ENCODE measurements at regions not wholly inside any gene's neighbourhood (a gene's known extent, or its start where the extent isn't known, plus 50 kb on each side); places are given as distances from the start of the nearest gene placed in this dataset.

GRCh38 chr6:8229915-8230756, 127.8 kb upstream of the EEF1E1 start (continued):
- TF ChIP-seq TCF12 (IDR thresholded peaks at IDR 0.05; ENCODE audit: low read depth, low read length) (no peak), SRF (IDR thresholded peaks at IDR 0.05; ENCODE audit: low read depth in 2 of 2, low read length in 2 of 2) (no peak)

- RAD21 ChIA-PET (ENCODE audit: unreplicated experiment): interaction anchor here (0.6 kb wide), 1 partner anchor 94 kb away, joined by 4 read pairs; no protein-coding TSS in a partner anchor
- in situ Hi-C loops (cut with MboI) (no loop called here), intact Hi-C loops (cut with micrococcal nuclease; ENCODE audit: unreplicated experiment) (no loop called here)
- POLR2A ChIA-PET: interaction anchor here (0.6 kb wide), 1 partner anchor 993 kb away, joined by 3 read pairs; no protein-coding TSS in a partner anchor
- ATAC-seq (no peak), FAIRE-seq (no peak), DNase-seq (ENCODE audit: low read depth, low spot score) (no peak)
- SMC1A ChIA-PET (ENCODE audit: uncharacterized antibody, unreplicated experiment): interaction anchor here (0.6 kb wide), 1 partner anchor 447 kb away, joined by 3 read pairs; no protein-coding TSS in a partner anchor
- Histone ChIP-seq H3K27me3 (replicated peaks in 1 of 2; ENCODE audit: control insufficient read depth in 2 of 2, insufficient read depth in 2 of 2, low read length in 1 of 2) (no peaks in the 10 kb centered on the region; a peak in 2 of 4 replicates), H3K9ac (ENCODE audit: control insufficient read depth, insufficient read depth, low read length) (no peak overlapping the region), H2AFZ (ENCODE audit: control insufficient read depth, low read depth, low read length) (no peak overlapping the region), H3K36me3 (ENCODE audit: control insufficient read depth in 2 of 2, insufficient read depth in 2 of 2, low read length in 1 of 2) (no peaks in the 10 kb centered on the region), H3K27ac (ENCODE audit: control insufficient read depth, insufficient read depth) (no peak overlapping the region), H3K79me2 (ENCODE audit: control insufficient read depth, insufficient read depth, low read length) (no peaks in the 10 kb centered on the region), H3K4me2 (ENCODE audit: control insufficient read depth, insufficient read depth) (no peak overlapping the region), H4K20me1 (ENCODE audit: control insufficient read depth, insufficient read depth) (no peaks in the 10 kb centered on the region), H3K9me3 (replicated peaks; ENCODE audit: control insufficient read depth, insufficient read depth, low read length) (no peaks in the 10 kb centered on the region), H3K4me1 (ENCODE audit: control insufficient read depth, insufficient read depth, low read length) (no peaks in the 10 kb centered on the region), H3K4me3 (no peak overlapping the region)
- WGBS (ENCODE audit: insufficient coverage, insufficient replicate concordance, low lambda C conversion rate, missing lambda C conversion rate): 36% methylated on average over 5 of the region's 5 CpGs
- BruUV-seq (replicated peaks): no TSS peak
- CTCF ChIA-PET: interaction anchor here (1.0 to 1.5 kb wide), 3 partner anchors 11 to 95 kb away, joined by 3 to 4 read pairs (median 3); no protein-coding TSS in a partner anchor
- TF ChIP-seq HDAC6 (IDR thresholded peaks at IDR 0.05; ENCODE audit: unreplicated experiment) (no peak), POLR2AphosphoS2 (IDR thresholded peaks at IDR 0.05; ENCODE audit: low read depth, low read length) (no peak), YBX1 (IDR thresholded peaks at IDR 0.05) (no peak), NFXL1 (IDR thresholded peaks at IDR 0.05; ENCODE audit: borderline replicate concordance) (no peak), MYB (IDR thresholded peaks at IDR 0.05; ENCODE audit: borderline replicate concordance, low read depth, low read length) (no peak), SUPT20H (IDR thresholded peaks at IDR 0.05; ENCODE audit: borderline replicate concordance, control insufficient read depth, low read depth, low read length) (no peak), EGR1 (IDR thresholded peaks at IDR 0.05; ENCODE audit: borderline replicate concordance in 1 of 2, low read depth in 2 of 2, low read length in 2 of 2) (no peak), POU2F2 (IDR thresholded peaks at IDR 0.05; ENCODE audit: borderline replicate concordance, low read depth, low read length) (no peak), NR2C1 (IDR thresholded peaks at IDR 0.05) (no peak), EED (IDR thresholded peaks at IDR 0.05; ENCODE audit: low read depth) (no peak), RELB (IDR thresholded peaks at IDR 0.05; ENCODE audit: low read depth) (no peak), CEBPB (IDR thresholded peaks at IDR 0.05; ENCODE audit: borderline replicate concordance in 1 of 2, low read depth in 2 of 2, low read length in 2 of 2) (no peak), ZNF592 (IDR thresholded peaks at IDR 0.05) (no peak), KDM1A (IDR thresholded peaks at IDR 0.05; ENCODE audit: borderline replicate concordance) (no peak), ZZZ3 (IDR thresholded peaks at IDR 0.05; ENCODE audit: control insufficient read depth, insufficient read length, low read depth) (no peak)
Observed at GRCh38 chr6:8225113-8225512, 122.8 kb upstream of the EEF1E1 start.
